B cell (primary cell): ENCODE measurements at regions not wholly inside any gene's neighbourhood (a gene's known extent, or its start where the extent isn't known, plus 50 kb on each side); places are given as distances from the start of the nearest gene placed in this dataset.

Source experiments
- ATAC-seq: fragments of 200-7000 bp; cut with Tn5 transposase; one replicate; pipeline ENCODE4 v1.10.0; 2021; ENCODE audit warnings: low read depth, mild to moderate bottlenecking, moderate number of reproducible peaks, moderate library complexity
- CTCF ChIA-PET: fragments of 350-600 bp; sonication (Branson Sonifier 250); formaldehyde crosslinking; loops from one replicate; lab custom pipeline; 2021; ENCODE audit warnings: antibody characterized with exemption, inconsistent platforms; lab: Charles Lee
- POLR2A ChIA-PET: fragments of 350-600 bp; sonication (Branson Sonifier 250); formaldehyde crosslinking; loops from one replicate; lab custom pipeline; 2021; ENCODE audit warnings: antibody characterized with exemption; lab: Charles Lee
- DNase-seq: peaks from one replicate; pipeline ENCODE4 v3.0.0; 2013
- H2AFZ ChIP-seq: 2 replicates; pipeline ENCODE4 v1.6.1; 2012; ENCODE audit warnings: mild to moderate bottlenecking, low read depth, low read length; ENCODE audit not compliant: insufficient read depth, poor library complexity, severe bottlenecking
- H3K27ac ChIP-seq, 2 donors: 1 replicate in 1 of 2; 2 replicates in 1 of 2; pipeline ENCODE4 v1.5.1; 2012 to 2013; ENCODE audit warnings: low read length in 2 of 2, mild to moderate bottlenecking in 2 of 2, moderate library complexity in 1 of 2
- H3K27me3 ChIP-seq, 4 experiments: fragments of 200-600 bp in 1 of 4; sonication (generic) in 1 of 4; replicated peaks in 1 of 4; 1 replicate in 2 of 4; 2 replicates in 2 of 4; pipeline versions ENCODE4 v1.6.1 to v1.7.0; 2013 to 2016; ENCODE audit warnings: low read length in 3 of 4, mild to moderate bottlenecking in 2 of 4, mixed read lengths in 1 of 4, moderate library complexity in 1 of 4; ENCODE audit not compliant: insufficient read depth in 4 of 4, control insufficient read depth in 3 of 4; ENCODE audit errors: control extremely low read depth in 1 of 4
- H3K36me3 ChIP-seq, 2 experiments: replicated peaks in 1 of 2; 1 replicate in 1 of 2; 2 replicates in 1 of 2; pipeline versions ENCODE4 v1.6.1 to v1.7.1; 2013; ENCODE audit warnings: low read length in 1 of 2; ENCODE audit not compliant: insufficient read depth in 2 of 2, control insufficient read depth in 1 of 2; ENCODE audit errors: control extremely low read depth in 1 of 2, extremely low read depth in 1 of 2
- H3K4me1 ChIP-seq, 2 donors: fragments of 200-600 bp in 1 of 2; sonication (generic) in 1 of 2; 1 replicate in 1 of 2; 2 replicates in 1 of 2; pipeline versions ENCODE4 v1.5.1 to v1.6.1; 2013 to 2017; ENCODE audit warnings: low read length in 2 of 2; ENCODE audit not compliant: control insufficient read depth in 2 of 2, insufficient read depth in 2 of 2
- H3K4me2 ChIP-seq: replicated peaks from 2 replicates; pipeline ENCODE3; 2012; ENCODE audit warnings: mild to moderate bottlenecking, low read depth, low read length; ENCODE audit not compliant: poor library complexity, severe bottlenecking
- H3K4me3 ChIP-seq, 5 experiments: fragments of 200-600 bp in 1 of 5; sonication (generic) in 1 of 5; 1 replicate in 3 of 5; 2 replicates in 2 of 5; pipeline versions ENCODE4 v1.5.1 to v1.7.0; 2011 to 2016; ENCODE audit warnings: low read length in 4 of 5, mild to moderate bottlenecking in 4 of 5, low read depth in 2 of 5, control low read depth in 1 of 5, moderate library complexity in 1 of 5; ENCODE audit not compliant: insufficient read depth in 1 of 5; ENCODE audit errors: control extremely low read depth in 1 of 5, extremely low read depth in 1 of 5
- H3K79me2 ChIP-seq: fragments of 200-600 bp; sonication (generic); one replicate; pipeline ENCODE4 v1.6.0; 2016; ENCODE audit warnings: low read length; ENCODE audit not compliant: control insufficient read depth, insufficient read depth
- H3K9ac ChIP-seq: fragments of 200-600 bp; sonication (generic); 2 replicates; pipeline ENCODE4 v1.6.1; 2017; ENCODE audit warnings: mild to moderate bottlenecking, low read length, moderate library complexity
- H3K9me3 ChIP-seq, 3 donors: one replicate each; pipeline versions ENCODE4 v1.6.1 to v1.7.1; 2013; ENCODE audit warnings: low read length in 2 of 3; ENCODE audit not compliant: control insufficient read depth in 2 of 3, insufficient read depth in 1 of 3; ENCODE audit errors: control extremely low read depth in 1 of 3
- H4K20me1 ChIP-seq: 2 replicates; pipeline ENCODE4 v1.6.0; 2012; ENCODE audit warnings: mild to moderate bottlenecking, low read length; ENCODE audit not compliant: insufficient read depth, control insufficient read depth, poor library complexity, severe bottlenecking
- H3K27ac Mint-ChIP-seq: one replicate; pipeline ENCODE4 v1.8.0; 2021; ENCODE audit warnings: mixed read lengths
- H3K27me3 Mint-ChIP-seq: one replicate; pipeline ENCODE4 v1.8.0; 2021; ENCODE audit warnings: mixed read lengths
- H3K4me1 Mint-ChIP-seq: one replicate; pipeline ENCODE4 v1.8.0; 2021; ENCODE audit warnings: mixed read lengths
- H3K4me3 Mint-ChIP-seq: one replicate; pipeline ENCODE4 v1.8.0; 2021; ENCODE audit warnings: mixed read lengths
- H3K9me3 Mint-ChIP-seq: one replicate; pipeline ENCODE4 v1.8.0; 2022; ENCODE audit warnings: mixed read lengths; ENCODE audit not compliant: insufficient read depth
- EZH2 ChIP-seq: IDR thresholded peaks from 2 replicates; pipeline ENCODE4 v1.6.1; 2012; ENCODE audit warnings: borderline replicate concordance, low read depth, mild to moderate bottlenecking, moderate library complexity, low read length; ENCODE audit not compliant: insufficient read depth, poor library complexity, severe bottlenecking
- WGBS: methylation state at CpG from one replicate; pipeline ENCODE4 v1.1.5; 2013; ENCODE audit warnings: missing lambda C conversion rate; ENCODE audit not compliant: insufficient coverage; 5-methylcytosine and 5-hydroxymethylcytosine counted together
- intact Hi-C: fragments of 100-400 bp; cut with micrococcal nuclease; formaldehyde crosslinking; loops from one replicate; pipeline ENCODE4 v1.10.0; 2022
- TF ChIP-seq, protein P1 (sequence below): fragments of 200-600 bp; IDR thresholded peaks from one replicate; pipeline ENCODE4 v1.8.0; 2022; ENCODE audit warnings: antibody characterized with exemption, mild to moderate bottlenecking

GRCh38 chr15:91783451-91783850, 70.1 kb upstream of the SLCO3A1 start:
- Histone ChIP-seq H3K4me1 (no peaks in the 10 kb centered on the region), H3K79me2 (no peaks in the 10 kb centered on the region), H3K4me2 (no peak overlapping the region), H3K4me3 (no peak overlapping the region), H3K9ac (no peak overlapping the region), H4K20me1 (no peaks in the 10 kb centered on the region), H3K27ac (no peak overlapping the region), H3K27me3 (no peaks in the 10 kb centered on the region), H3K9me3 (no peaks in the 10 kb centered on the region), H3K36me3 (no peaks in the 10 kb centered on the region), H2AFZ (no peak overlapping the region)
- intact Hi-C loops, result no loop called here
- no peaks in the 10 kb centered on the region for H3K4me1 Mint-ChIP-seq
- H3K9me3 Mint-ChIP-seq, result no peaks in the 10 kb centered on the region
- ChIA-PET POLR2A (no interaction called here), CTCF (no interaction called here)
- H3K27ac Mint-ChIP-seq, result no peak overlapping the region
- ATAC-seq (no peak), DNase-seq (no peak)
- TF ChIP-seq, protein P1, sequence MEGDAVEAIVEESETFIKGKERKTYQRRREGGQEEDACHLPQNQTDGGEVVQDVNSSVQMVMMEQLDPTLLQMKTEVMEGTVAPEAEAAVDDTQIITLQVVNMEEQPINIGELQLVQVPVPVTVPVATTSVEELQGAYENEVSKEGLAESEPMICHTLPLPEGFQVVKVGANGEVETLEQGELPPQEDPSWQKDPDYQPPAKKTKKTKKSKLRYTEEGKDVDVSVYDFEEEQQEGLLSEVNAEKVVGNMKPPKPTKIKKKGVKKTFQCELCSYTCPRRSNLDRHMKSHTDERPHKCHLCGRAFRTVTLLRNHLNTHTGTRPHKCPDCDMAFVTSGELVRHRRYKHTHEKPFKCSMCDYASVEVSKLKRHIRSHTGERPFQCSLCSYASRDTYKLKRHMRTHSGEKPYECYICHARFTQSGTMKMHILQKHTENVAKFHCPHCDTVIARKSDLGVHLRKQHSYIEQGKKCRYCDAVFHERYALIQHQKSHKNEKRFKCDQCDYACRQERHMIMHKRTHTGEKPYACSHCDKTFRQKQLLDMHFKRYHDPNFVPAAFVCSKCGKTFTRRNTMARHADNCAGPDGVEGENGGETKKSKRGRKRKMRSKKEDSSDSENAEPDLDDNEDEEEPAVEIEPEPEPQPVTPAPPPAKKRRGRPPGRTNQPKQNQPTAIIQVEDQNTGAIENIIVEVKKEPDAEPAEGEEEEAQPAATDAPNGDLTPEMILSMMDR, result no peak
- TF ChIP-seq EZH2, result no peak
- H3K27me3 Mint-ChIP-seq, result peaks cover 6% of the 10 kb centered on the region
- no peak overlapping the region for H3K4me3 Mint-ChIP-seq

GRCh38 chr15:91784973-91785709, 68.4 kb upstream of the SLCO3A1 start:
- no peaks in the 10 kb centered on the region for H3K9me3 Mint-ChIP-seq
- H3K4me2 ChIP-seq, result no peak overlapping the region
- TF ChIP-seq, protein P1, result no peak
- TF ChIP-seq EZH2, result no peak
- no peak overlapping the region for H3K27ac Mint-ChIP-seq
- no peak overlapping the region for H2AFZ ChIP-seq
- H3K27me3 Mint-ChIP-seq, result peaks cover 6% of the 10 kb centered on the region
- DNase-seq, result no peak
- no peak overlapping the region for H3K9ac ChIP-seq
- ChIA-PET CTCF (no interaction called here), POLR2A (no interaction called here)
- H4K20me1 ChIP-seq, result no peaks in the 10 kb centered on the region
- no peaks in the 10 kb centered on the region for H3K27me3 ChIP-seq
- no peak overlapping the region for H3K4me3 ChIP-seq
- no peaks in the 10 kb centered on the region for H3K4me1 Mint-ChIP-seq
- no peak overlapping the region for H3K4me3 Mint-ChIP-seq
- H3K79me2 ChIP-seq, result no peaks in the 10 kb centered on the region
- H3K9me3 ChIP-seq, result no peaks in the 10 kb centered on the region
- intact Hi-C loops, result no loop called here
- H3K36me3 ChIP-seq, result no peaks in the 10 kb centered on the region
- no peak for ATAC-seq
- H3K27ac ChIP-seq, result no peak overlapping the region
- WGBS, result 93% methylated on average over 2 of the region's 4 CpGs
- H3K4me1 ChIP-seq, result no peaks in the 10 kb centered on the region
